ENCODE measurements at regions not wholly inside any gene's neighbourhood (a gene's known extent, or its start where the extent isn't known, plus 50 kb on each side); places are given as distances from the start of the nearest gene placed in this dataset.

GRCh38 chr18:22114526-22115321, 54.7 kb upstream of the GATA6 start:
- POLR2A ChIA-PET, result no interaction called here
- FAIRE-seq, result no peak

More at GRCh38 chr18:22114526-22115321, 54.7 kb upstream of the GATA6 start:
- H3K4me2 ChIP-seq (ENCODE audit: insufficient read depth, low read length), result no peak overlapping the region
- no peaks in the 10 kb centered on the region for H4K20me1 ChIP-seq (replicated peaks; ENCODE audit: control insufficient read depth, extremely low read depth, insufficient read depth, low read length)
- DNase-seq (ENCODE audit: low read depth, low spot score), result no peak
- no peak overlapping the region for H3K27ac ChIP-seq (ENCODE audit: insufficient read depth, low read depth, low read length)
- no peaks in the 10 kb centered on the region for H3K9me3 ChIP-seq (replicated peaks; ENCODE audit: control insufficient read depth, insufficient read depth, low read length)
- no peaks in the 10 kb centered on the region for H3K9me1 ChIP-seq (replicated peaks; ENCODE audit: control insufficient read depth, extremely low read depth, insufficient read depth, low read length)
- no TSS peak for BruUV-seq (replicated peaks)
- H3K4me3 ChIP-seq (replicated peaks in 1 of 3; ENCODE audit: insufficient read depth in 1 of 3, low read depth in 1 of 3, low read length in 3 of 3), result no peak overlapping the region
- no peak for TF ChIP-seq POLR2AphosphoS5 (IDR thresholded peaks at IDR 0.05; ENCODE audit: insufficient read depth, low read depth, low read length)
- TF ChIP-seq, protein P1, sequence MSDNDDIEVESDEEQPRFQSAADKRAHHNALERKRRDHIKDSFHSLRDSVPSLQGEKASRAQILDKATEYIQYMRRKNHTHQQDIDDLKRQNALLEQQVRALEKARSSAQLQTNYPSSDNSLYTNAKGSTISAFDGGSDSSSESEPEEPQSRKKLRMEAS (IDR thresholded peaks at IDR 0.05; ENCODE audit: insufficient read depth, insufficient read length), result no peak
- TF ChIP-seq CTCF (IDR thresholded peaks at IDR 0.05; ENCODE audit: extremely low read depth in 1 of 2, insufficient read depth in 1 of 2, low read depth in 1 of 2, low read length in 2 of 2), result no peak
- TF ChIP-seq EZH2 (IDR thresholded peaks at IDR 0.05; ENCODE audit: borderline replicate concordance, low read depth, low read length, severe bottlenecking), result no peak
- no peak for TF ChIP-seq JUN (IDR thresholded peaks at IDR 0.05; ENCODE audit: borderline replicate concordance, insufficient read depth, insufficient read length, low read depth)
- TF ChIP-seq MYC (IDR thresholded peaks at IDR 0.05; ENCODE audit: low read depth, low read length), result no peak
- TF ChIP-seq POLR2A (IDR thresholded peaks at IDR 0.05; ENCODE audit: low read depth, low read length), result no peak
- TF ChIP-seq FOS (IDR thresholded peaks at IDR 0.05; ENCODE audit: borderline replicate concordance, insufficient read depth, low read length), result no peak
- no peak for TF ChIP-seq GATA2 (IDR thresholded peaks at IDR 0.05; ENCODE audit: insufficient read depth, insufficient read length, low read depth, low read length)
- H2AFZ ChIP-seq (ENCODE audit: low read depth, low read length), result no peak overlapping the region
- intact Hi-C loops (cut with micrococcal nuclease) (no loop called here), dilution Hi-C loops (cut with MboI; ENCODE audit: extremely low pct_ligation_motif_present, low sequenced_read_pairs) (no loop called here)
- no peaks in the 10 kb centered on the region for H3K36me3 ChIP-seq (ENCODE audit: control insufficient read depth in 2 of 2, extremely low read depth in 1 of 2, insufficient read depth in 2 of 2, low read length in 2 of 2)
- H3K4me1 ChIP-seq (ENCODE audit: control insufficient read depth, extremely low read depth, insufficient read depth, low read length), result no peaks in the 10 kb centered on the region
- no peaks in the 10 kb centered on the region for H3K79me2 ChIP-seq (ENCODE audit: control insufficient read depth, insufficient read depth, low read length)
- peaks cover 20 to 23% of the 10 kb centered on the region in 2 experiments for H3K27me3 ChIP-seq (ENCODE audit: control insufficient read depth in 2 of 2, insufficient read depth in 2 of 2, low read length in 2 of 2)
- no peak overlapping the region for H3K9ac ChIP-seq (replicated peaks; ENCODE audit: extremely low read depth, insufficient read depth, low read length)
- CTCF ChIA-PET, result no interaction called here

Measured in endothelial cell of umbilical vein (primary cell).